K562 (cell line): ENCODE measurements at regions not wholly inside any gene's neighbourhood (a gene's known extent, or its start where the extent isn't known, plus 50 kb on each side); places are given as distances from the start of the nearest gene placed in this dataset.

Source experiments
- C11orf30 ChIP-seq: fragments of 450-650 bp; IDR thresholded peaks from 2 replicates; pipeline ENCODE4 v1.6.1; 2016; ENCODE audit warnings: low read depth, mild to moderate bottlenecking
- EHMT2 ChIP-seq: fragments of 450-650 bp; IDR thresholded peaks from 2 replicates; pipeline ENCODE4 v1.6.1; 2018; ENCODE audit warnings: antibody characterized with exemption
- ELF2 ChIP-seq: fragments of 250-450 bp; sonication (Bioruptor Pico); IDR thresholded peaks from 2 replicates; pipeline ENCODE4 v1.5.0; 2021; ENCODE audit warnings: mild to moderate bottlenecking
- ELF4 ChIP-seq: fragments of 450-650 bp; formaldehyde crosslinking; IDR thresholded peaks from 2 replicates; pipeline ENCODE4 v1.4.0; 2022; ENCODE audit warnings: missing genetic modification characterization
- FOXJ2 ChIP-seq: fragments of 200-800 bp; sonication (Bioruptor generic); IDR thresholded peaks from 2 replicates; pipeline ENCODE4 v1.6.1; 2016; ENCODE audit warnings: missing genetic modification characterization, missing compliant biosample characterization
- GTF2F1 ChIP-seq: IDR thresholded peaks from 2 replicates; pipeline ENCODE4 v1.6.1; 2011; ENCODE audit warnings: low read depth, low read length, improper control_type of control experiment
- HDAC2 ChIP-seq: fragments of 450-650 bp; IDR thresholded peaks from 2 replicates; pipeline ENCODE4 v1.6.1; 2016; ENCODE audit warnings: mild to moderate bottlenecking
- JUND ChIP-seq, 2 experiments: IDR thresholded peaks; 2 replicates in 1 of 2; 3 replicates in 1 of 2; pipeline ENCODE4 v1.6.1; 2011; ENCODE audit warnings: borderline replicate concordance in 2 of 2, low read depth in 2 of 2, low read length in 2 of 2, improper control_type of control experiment in 1 of 2, missing biosample characterization in 1 of 2, missing genetic modification characterization in 1 of 2, missing genetic modification reagents in 1 of 2
- KDM1A ChIP-seq, 2 experiments: fragments of 450-650 bp; IDR thresholded peaks; 2 replicates each; pipeline ENCODE4 v1.6.1; 2016; ENCODE audit warnings: mild to moderate bottlenecking in 2 of 2
- KLF16 ChIP-seq: IDR thresholded peaks from 2 replicates; pipeline ENCODE4 v1.6.1; 2016; ENCODE audit warnings: antibody characterized with exemption
- NCOA2 ChIP-seq, 2 experiments: fragments of 450-650 bp; IDR thresholded peaks; 2 replicates each; pipeline ENCODE4 v1.6.1; 2018; ENCODE audit warnings: mild to moderate bottlenecking in 2 of 2, moderate library complexity in 1 of 2; ENCODE audit not compliant: partially characterized antibody in 2 of 2
- PHB2 ChIP-seq: fragments of 450-650 bp; IDR thresholded peaks from 2 replicates; pipeline ENCODE4 v1.6.1; 2017; ENCODE audit warnings: low read depth
- RBBP5 ChIP-seq: fragments of 200-600 bp; sonication (generic); IDR thresholded peaks from 2 replicates; pipeline ENCODE4 v1.6.1; 2012; ENCODE audit warnings: borderline replicate concordance, mild to moderate bottlenecking, low read length, control low read depth, inconsistent platforms; ENCODE audit not compliant: insufficient read depth, poor library complexity, severe bottlenecking
- RCOR1 ChIP-seq, 2 experiments: IDR thresholded peaks; 2 replicates each; pipeline ENCODE4 v1.6.1; 2012; ENCODE audit warnings: low read depth in 2 of 2, low read length in 2 of 2, borderline replicate concordance in 1 of 2, improper control_type of control experiment in 1 of 2
- TFAM ChIP-seq: fragments of 250-450 bp; sonication (Bioruptor Pico); conservative IDR thresholded peaks from 2 replicates; pipeline ENCODE4 v1.5.0; 2021; ENCODE audit warnings: mild to moderate bottlenecking, moderate library complexity
- TOE1 ChIP-seq, 2 experiments: fragments of 450-650 bp in 1 of 2; sonication (generic) in 1 of 2; formaldehyde crosslinking in 1 of 2; IDR thresholded peaks; 2 replicates each; pipeline versions ENCODE4 v1.7.1 to v1.8.0; 2016 to 2022; ENCODE audit warnings: borderline replicate concordance in 2 of 2, mild to moderate bottlenecking in 2 of 2, antibody characterized with exemption in 1 of 2, inconsistent platforms in 1 of 2, low read depth in 1 of 2, missing genetic modification reagents in 1 of 2, moderate library complexity in 1 of 2
- ZNF316 ChIP-seq: fragments of 450-650 bp; IDR thresholded peaks from 2 replicates; pipeline ENCODE4 v1.6.1; 2016
- ZNF584 ChIP-seq: fragments of 200-800 bp; sonication (Bioruptor generic); IDR thresholded peaks from 2 replicates; pipeline ENCODE4 v1.6.1; 2016; ENCODE audit warnings: low read depth, mild to moderate bottlenecking, missing genetic modification characterization, missing compliant biosample characterization
- ZNF780A ChIP-seq: fragments of 250-450 bp; sonication (Bioruptor Pico); IDR thresholded peaks from 2 replicates; pipeline ENCODE4 v1.5.0; 2021; ENCODE audit warnings: mild to moderate bottlenecking
- TF ChIP-seq, protein P1 (sequence below): fragments of 250-450 bp; sonication (Bioruptor Pico); IDR thresholded peaks from 2 replicates; pipeline ENCODE4 v1.4.0; 2020
- TF ChIP-seq, protein P2 (sequence below): fragments of 250-450 bp; sonication (Bioruptor Pico); IDR thresholded peaks from 2 replicates; pipeline ENCODE4 v1.8.0; 2022; ENCODE audit warnings: inconsistent platforms, mild to moderate bottlenecking, moderate library complexity, borderline replicate concordance

GRCh38 chr5:71932655-71933338 is 174.5 kb upstream of the MAP1B start (continued):
- TF ChIP-seq EHMT2 (peak; percentile 57; the same call in 1 of the 2 replicates), RCOR1 (IDR thresholded peaks at IDR 0.05; ENCODE audit: borderline replicate concordance in 1 of 2, low read depth in 2 of 2, low read length in 2 of 2) (peak in 1 of 2 experiments; percentile 8; a peak in 2 of 4 replicates), ZNF316 (peak; percentile 76), RBBP5 (no peak), KDM1A (IDR thresholded peaks at IDR 0.05) (peak; percentile 67 to 72; a peak in 3 of 4 replicates), KLF16 (no peak), GTF2F1 (no peak), TOE1 (IDR thresholded peaks at IDR 0.05; ENCODE audit: borderline replicate concordance) (peak; percentile 67; the same call in 1 of the 2 replicates), TOE1 (CRISPR knock-in tag; IDR thresholded peaks at IDR 0.05; ENCODE audit: borderline replicate concordance, low read depth) (no peak), HDAC2 (peak; percentile 63; the same call in 1 of the 2 replicates), ZNF584 (CRISPR knock-in tag) (peak; percentile 66; the same call in 1 of the 2 replicates), PHB2 (no peak), ZNF780A (no peak), ELF2 (CRISPR knock-in tag) (no peak), FOXJ2 (tag) (peak; percentile 92), TFAM (no peak), C11orf30 (peak; percentile 84), ELF4 (no peak), JUND (IDR thresholded peaks at IDR 0.05; ENCODE audit: borderline replicate concordance, low read depth, low read length) (peak; percentile 86), JUND (tag; IDR thresholded peaks at IDR 0.05; ENCODE audit: borderline replicate concordance, low read depth, low read length) (peak; percentile 79; the same call in 1 of the 3 replicates), NCOA2 (IDR thresholded peaks at IDR 0.05; ENCODE audit: partially characterized antibody in 2 of 2) (no peak)
- TF ChIP-seq, protein P1, sequence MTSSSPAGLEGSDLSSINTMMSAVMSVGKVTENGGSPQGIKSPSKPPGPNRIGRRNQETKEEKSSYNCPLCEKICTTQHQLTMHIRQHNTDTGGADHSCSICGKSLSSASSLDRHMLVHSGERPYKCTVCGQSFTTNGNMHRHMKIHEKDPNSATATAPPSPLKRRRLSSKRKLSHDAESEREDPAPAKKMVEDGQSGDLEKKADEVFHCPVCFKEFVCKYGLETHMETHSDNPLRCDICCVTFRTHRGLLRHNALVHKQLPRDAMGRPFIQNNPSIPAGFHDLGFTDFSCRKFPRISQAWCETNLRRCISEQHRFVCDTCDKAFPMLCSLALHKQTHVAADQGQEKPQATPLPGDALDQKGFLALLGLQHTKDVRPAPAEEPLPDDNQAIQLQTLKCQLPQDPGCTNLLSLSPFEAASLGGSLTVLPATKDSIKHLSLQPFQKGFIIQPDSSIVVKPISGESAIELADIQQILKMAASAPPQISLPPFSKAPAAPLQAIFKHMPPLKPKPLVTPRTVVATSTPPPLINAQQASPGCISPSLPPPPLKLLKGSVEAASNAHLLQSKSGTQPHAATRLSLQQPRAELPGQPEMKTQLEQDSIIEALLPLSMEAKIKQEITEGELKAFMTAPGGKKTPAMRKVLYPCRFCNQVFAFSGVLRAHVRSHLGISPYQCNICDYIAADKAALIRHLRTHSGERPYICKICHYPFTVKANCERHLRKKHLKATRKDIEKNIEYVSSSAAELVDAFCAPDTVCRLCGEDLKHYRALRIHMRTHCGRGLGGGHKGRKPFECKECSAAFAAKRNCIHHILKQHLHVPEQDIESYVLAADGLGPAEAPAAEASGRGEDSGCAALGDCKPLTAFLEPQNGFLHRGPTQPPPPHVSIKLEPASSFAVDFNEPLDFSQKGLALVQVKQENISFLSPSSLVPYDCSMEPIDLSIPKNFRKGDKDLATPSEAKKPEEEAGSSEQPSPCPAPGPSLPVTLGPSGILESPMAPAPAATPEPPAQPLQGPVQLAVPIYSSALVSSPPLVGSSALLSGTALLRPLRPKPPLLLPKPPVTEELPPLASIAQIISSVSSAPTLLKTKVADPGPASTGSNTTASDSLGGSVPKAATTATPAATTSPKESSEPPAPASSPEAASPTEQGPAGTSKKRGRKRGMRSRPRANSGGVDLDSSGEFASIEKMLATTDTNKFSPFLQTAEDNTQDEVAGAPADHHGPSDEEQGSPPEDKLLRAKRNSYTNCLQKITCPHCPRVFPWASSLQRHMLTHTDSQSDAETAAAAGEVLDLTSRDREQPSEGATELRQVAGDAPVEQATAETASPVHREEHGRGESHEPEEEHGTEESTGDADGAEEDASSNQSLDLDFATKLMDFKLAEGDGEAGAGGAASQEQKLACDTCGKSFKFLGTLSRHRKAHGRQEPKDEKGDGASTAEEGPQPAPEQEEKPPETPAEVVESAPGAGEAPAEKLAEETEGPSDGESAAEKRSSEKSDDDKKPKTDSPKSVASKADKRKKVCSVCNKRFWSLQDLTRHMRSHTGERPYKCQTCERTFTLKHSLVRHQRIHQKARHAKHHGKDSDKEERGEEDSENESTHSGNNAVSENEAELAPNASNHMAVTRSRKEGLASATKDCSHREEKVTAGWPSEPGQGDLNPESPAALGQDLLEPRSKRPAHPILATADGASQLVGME (CRISPR knock-in tag) = peak; percentile 97
- TF ChIP-seq, protein P2, sequence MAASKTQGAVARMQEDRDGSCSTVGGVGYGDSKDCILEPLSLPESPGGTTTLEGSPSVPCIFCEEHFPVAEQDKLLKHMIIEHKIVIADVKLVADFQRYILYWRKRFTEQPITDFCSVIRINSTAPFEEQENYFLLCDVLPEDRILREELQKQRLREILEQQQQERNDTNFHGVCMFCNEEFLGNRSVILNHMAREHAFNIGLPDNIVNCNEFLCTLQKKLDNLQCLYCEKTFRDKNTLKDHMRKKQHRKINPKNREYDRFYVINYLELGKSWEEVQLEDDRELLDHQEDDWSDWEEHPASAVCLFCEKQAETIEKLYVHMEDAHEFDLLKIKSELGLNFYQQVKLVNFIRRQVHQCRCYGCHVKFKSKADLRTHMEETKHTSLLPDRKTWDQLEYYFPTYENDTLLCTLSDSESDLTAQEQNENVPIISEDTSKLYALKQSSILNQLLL = no peak
